Body of pancreas (tissue), 4 donors: ENCODE measurements at regions not wholly inside any gene's neighbourhood (a gene's known extent, or its start where the extent isn't known, plus 50 kb on each side); places are given as distances from the start of the nearest gene placed in this dataset.

Experiments used
- ATAC-seq: fragments of 150-250 bp; one replicate; pipeline ENCODE4 v1.9.1; 2016
- DNase-seq, 4 donors: peaks; one replicate each; pipeline ENCODE4 v3.0.0-alpha.2; 2019
- H3K27ac ChIP-seq, 4 donors: fragments of 200-600 bp; sonication (generic); 1 replicate in 3 of 4; 2 replicates in 1 of 4; pipeline versions ENCODE4 v1.5.1 to v1.6.1; 2016 to 2019; ENCODE audit warnings: mild to moderate bottlenecking in 1 of 4, mixed read lengths in 1 of 4, moderate library complexity in 1 of 4
- H3K27me3 ChIP-seq, 2 donors: fragments of 200-600 bp; sonication (generic); one replicate each; pipeline ENCODE4 v1.6.0; 2016; ENCODE audit warnings: mild to moderate bottlenecking in 1 of 2
- H3K36me3 ChIP-seq, 2 donors: fragments of 200-600 bp; sonication (generic); replicated peaks in 1 of 2; 2 replicates each; pipeline ENCODE4 v1.5.1; 2016; ENCODE audit warnings: low read depth in 2 of 2; ENCODE audit not compliant: insufficient read depth in 1 of 2
- H3K4me1 ChIP-seq: fragments of 200-600 bp; sonication (generic); one replicate; pipeline ENCODE4 v1.6.0; 2016
- H3K4me3 ChIP-seq, 2 donors: fragments of 200-600 bp; sonication (generic); 1 replicate in 1 of 2; 2 replicates in 1 of 2; pipeline ENCODE4 v1.5.1; 2016 to 2019
- H3K9me3 ChIP-seq, 3 donors: fragments of 200-600 bp; sonication (generic); 1 replicate in 2 of 3; 2 replicates in 1 of 3; pipeline ENCODE4 v1.5.1; 2016
- CTCF ChIP-seq, 7 experiments: fragments of 450-650 bp in 4 of 7; fragments of 200-600 bp in 3 of 7; sonication (generic) in 3 of 7; IDR thresholded peaks; one replicate each; pipeline ENCODE4 v1.5.1; 2016 to 2019; ENCODE audit warnings: antibody characterized with exemption in 7 of 7
- POLR2A ChIP-seq, 3 donors: fragments of 450-650 bp; IDR thresholded peaks; one replicate each; pipeline ENCODE4 v1.6.1; 2016; ENCODE audit warnings: antibody characterized with exemption in 3 of 3, mild to moderate bottlenecking in 2 of 3
- WGBS, 2 donors: methylation state at CpG; one replicate each; pipeline ENCODE4 v1.1.5; 2017; 5-methylcytosine and 5-hydroxymethylcytosine counted together
- intact Hi-C: fragments of 100-400 bp; cut with DNase I; formaldehyde crosslinking; loops from one replicate; pipeline ENCODE4 v1.15.1; 2023

DNA sequence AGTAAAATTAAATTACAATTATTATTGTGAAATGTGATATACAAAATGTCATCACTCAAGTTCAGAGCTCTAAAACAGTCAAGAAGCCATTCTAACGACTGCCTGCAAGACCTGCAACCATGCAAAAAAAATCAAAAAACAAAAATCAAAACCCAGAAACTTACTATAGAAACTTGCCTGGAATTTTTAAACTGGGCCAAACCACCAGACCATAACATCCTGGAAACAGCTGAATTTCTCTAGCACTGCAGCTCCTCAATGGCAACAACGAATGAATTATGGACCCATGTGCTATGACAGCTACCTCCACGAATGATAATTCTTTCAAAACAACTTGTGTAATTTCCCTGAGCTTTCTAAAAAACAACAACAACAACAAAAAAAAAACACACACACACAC is 130.0 kb upstream of the KCNMB2 start:
- TF ChIP-seq CTCF (IDR thresholded peaks at IDR 0.05) (no peak), POLR2A (IDR thresholded peaks at IDR 0.05) (no peak)
- 58 to 62% methylated on average over 3 of the region's 3 CpGs for WGBS, 2 donors
- Histone ChIP-seq H3K9me3 (no peaks in the 10 kb centered on the region), H3K4me1 (no peaks in the 10 kb centered on the region), H3K4me3 (no peak overlapping the region), H3K27ac (no peak overlapping the region), H3K27me3 (no peaks in the 10 kb centered on the region), H3K36me3 (no peaks in the 10 kb centered on the region)
- intact Hi-C loops: no loop called here
- DNase-seq (no peak), ATAC-seq (no peak)

- H3K4me1 ChIP-seq: no peaks in the 10 kb centered on the region
- intact Hi-C loops: no loop called here
- 83 to 85% methylated on average over 8 of the region's 8 CpGs for WGBS, 2 donors
- DNase-seq (no peak), ATAC-seq (no peak)
- no peaks in the 10 kb centered on the region for H3K27me3 ChIP-seq
- TF ChIP-seq CTCF (IDR thresholded peaks at IDR 0.05) (no peak), POLR2A (IDR thresholded peaks at IDR 0.05) (no peak)
- no peaks in the 10 kb centered on the region for H3K9me3 ChIP-seq
- H3K27ac ChIP-seq: no peak overlapping the region
- no peak overlapping the region for H3K4me3 ChIP-seq
- no peaks in the 10 kb centered on the region for H3K36me3 ChIP-seq
Measured at GRCh38 chr3:178415384-178415783, 120.9 kb upstream of the KCNMB2 start.

- H3K9me3 ChIP-seq: no peaks in the 10 kb centered on the region
- H3K36me3 ChIP-seq: no peaks in the 10 kb centered on the region
- no peaks in the 10 kb centered on the region for H3K4me1 ChIP-seq
- intact Hi-C loops: no loop called here
- no peak for ATAC-seq
- H3K27me3 ChIP-seq: no peaks in the 10 kb centered on the region
- 71 to 72% methylated on average over 4 of the region's 4 CpGs for WGBS, 2 donors
- no peak for TF ChIP-seq CTCF (IDR thresholded peaks at IDR 0.05)
- TF ChIP-seq POLR2A (IDR thresholded peaks at IDR 0.05): no peak
- H3K4me3 ChIP-seq: no peak overlapping the region
- DNase-seq: no peak
- no peak overlapping the region for H3K27ac ChIP-seq
Measured at GRCh38 chr3:178417736-178418135, 118.5 kb upstream of the KCNMB2 start.

DNA sequence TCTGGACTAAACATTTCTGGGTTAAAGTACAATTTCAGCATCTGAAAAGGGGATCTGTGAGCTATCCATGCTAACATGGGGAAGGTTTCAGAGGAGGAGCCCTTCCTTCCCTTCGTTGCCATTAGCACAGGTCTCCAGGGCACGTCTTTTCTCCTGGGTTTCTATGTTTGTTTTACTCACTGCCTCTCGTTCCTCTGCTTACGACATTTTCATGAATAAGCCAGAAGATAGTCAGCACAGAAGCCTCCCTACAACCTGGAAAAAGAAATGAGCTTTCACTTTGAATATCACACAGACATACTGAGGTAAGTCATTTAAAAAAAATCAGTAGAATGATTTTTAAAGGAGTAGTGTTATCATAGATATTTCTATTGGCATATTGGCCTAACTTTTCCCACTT is 117.2 kb upstream of the KCNMB2 start:
- intact Hi-C loops: no loop called here
- DNase-seq: no peak
- Histone ChIP-seq H3K36me3 (no peaks in the 10 kb centered on the region), H3K9me3 (no peaks in the 10 kb centered on the region), H3K27me3 (no peaks in the 10 kb centered on the region), H3K4me1 (no peaks in the 10 kb centered on the region), H3K4me3 (no peak overlapping the region), H3K27ac (no peak overlapping the region)
- 28 to 42% methylated on average over 4 of the region's 4 CpGs for WGBS, 2 donors
- no peak for TF ChIP-seq CTCF (IDR thresholded peaks at IDR 0.05)
- TF ChIP-seq POLR2A (IDR thresholded peaks at IDR 0.05): no peak
- ATAC-seq: no peak

DNA sequence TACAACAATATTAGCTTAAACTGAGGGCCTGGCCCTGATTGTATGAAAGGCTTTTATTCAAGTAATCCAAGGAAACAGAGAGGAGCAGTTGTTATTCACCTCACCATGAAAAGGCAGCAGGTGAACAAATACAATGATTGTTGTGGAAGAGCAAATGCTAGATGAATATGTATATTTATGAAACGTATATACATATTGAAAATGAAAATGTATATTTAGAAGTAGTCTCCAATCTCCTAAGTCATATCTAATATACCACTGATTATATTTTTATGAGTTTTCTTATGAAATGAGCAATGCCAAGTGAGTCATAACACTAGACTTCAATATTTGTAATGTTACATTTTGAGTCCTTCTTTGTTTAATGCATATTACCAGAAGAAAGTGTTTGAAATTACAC is 116.2 kb upstream of the KCNMB2 start:
- DNase-seq: no peak
- H3K36me3 ChIP-seq: no peaks in the 10 kb centered on the region
- H3K9me3 ChIP-seq: no peaks in the 10 kb centered on the region
- no peak overlapping the region for H3K4me3 ChIP-seq
- TF ChIP-seq CTCF (IDR thresholded peaks at IDR 0.05) (no peak), POLR2A (IDR thresholded peaks at IDR 0.05) (no peak)
- H3K4me1 ChIP-seq: no peaks in the 10 kb centered on the region
- H3K27me3 ChIP-seq: no peaks in the 10 kb centered on the region
- no peak for ATAC-seq
- 56 to 64% methylated on average over 1 of the region's 1 CpG for WGBS, 2 donors
- intact Hi-C loops: no loop called here
- H3K27ac ChIP-seq: no peak overlapping the region
